ENCODE measurements at regions not wholly inside any gene's neighbourhood (a gene's known extent, or its start where the extent isn't known, plus 50 kb on each side); places are given as distances from the start of the nearest gene placed in this dataset.
"Not testable (repeated sequence)": the region's sequence is repeated elsewhere in the genome, so short reads cannot be mapped to it uniquely, and the experiment has no call there.

DNA sequence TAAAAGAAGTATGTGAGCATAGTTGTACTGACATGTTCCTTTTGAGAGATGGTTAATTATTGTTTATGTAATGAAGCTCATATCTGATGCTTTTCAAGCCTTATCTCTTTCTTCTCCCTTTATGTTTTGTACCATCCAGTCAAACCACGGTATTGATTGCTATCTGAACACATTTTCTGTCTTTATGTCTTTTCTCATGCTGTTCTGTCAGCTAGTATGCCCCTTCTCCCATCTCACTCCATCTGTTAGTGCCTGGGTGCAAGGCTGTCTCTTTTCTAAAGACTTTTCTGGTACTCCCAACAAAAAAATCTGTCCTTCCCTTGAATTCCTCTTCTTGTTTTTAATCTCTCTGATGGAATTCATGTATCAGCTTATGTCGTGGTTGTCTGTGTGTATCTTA lies 883.8 kb upstream of the IGFBP7 start:
- DNase-seq: no peak

DNA sequence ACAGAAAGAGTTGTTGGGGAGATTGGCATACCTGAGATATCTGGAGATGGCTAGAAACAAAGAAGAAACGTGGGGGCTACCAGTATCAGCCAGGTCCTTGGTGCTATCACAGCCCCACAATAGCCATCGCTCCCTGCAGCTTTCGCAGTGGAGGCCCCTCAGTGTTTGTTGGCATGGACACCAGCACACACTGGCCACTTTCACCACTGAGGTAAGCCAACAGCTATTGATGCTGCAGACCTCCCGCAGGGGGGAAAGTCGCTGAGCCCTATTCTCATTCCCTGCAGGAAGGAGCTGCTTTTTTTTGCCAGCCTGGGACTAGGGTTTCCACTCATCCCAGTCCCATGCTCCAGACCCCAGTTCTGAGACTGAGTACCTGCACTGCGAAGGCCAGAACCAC lies 879.2 kb upstream of the IGFBP7 start:
- DNase-seq: no peak

DNA sequence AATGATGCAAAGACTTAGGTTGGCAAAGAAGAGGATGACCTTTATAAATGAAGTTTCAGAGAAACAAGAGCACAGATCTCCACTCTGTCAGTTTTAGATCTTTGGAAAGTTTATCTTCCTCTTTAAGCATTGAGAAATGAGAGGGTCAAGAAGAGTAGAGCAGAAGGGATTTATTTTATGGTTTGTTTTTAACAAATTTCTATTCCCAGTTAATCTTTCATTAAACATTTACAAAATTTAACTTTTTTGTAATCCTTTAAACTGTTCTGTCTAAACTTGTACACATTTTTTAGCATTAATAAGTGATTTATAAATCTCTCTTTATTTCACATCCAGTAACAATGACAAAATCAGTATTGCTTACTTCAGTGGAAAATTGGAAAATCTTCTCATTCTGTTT lies 875.0 kb upstream of the IGFBP7 start:
- no peak for DNase-seq

DNA sequence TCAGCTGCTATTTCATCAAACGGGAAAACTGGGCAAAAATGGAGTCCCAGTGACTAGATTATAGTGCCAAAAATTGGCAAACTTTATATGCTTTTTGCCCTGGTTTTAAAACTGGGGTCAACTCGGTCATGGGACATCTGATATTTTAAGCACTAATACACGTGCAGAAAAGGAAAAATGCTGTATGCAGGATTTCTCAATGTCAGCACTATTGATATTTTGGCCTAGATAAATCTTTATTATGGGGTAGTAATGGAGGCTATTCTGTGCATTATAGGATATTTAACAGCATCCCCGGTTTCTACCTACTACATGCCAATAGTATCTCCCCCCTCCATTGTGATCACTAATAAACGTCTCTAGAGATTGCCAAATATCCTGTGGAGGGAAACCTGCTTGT lies 870.9 kb upstream of the IGFBP7 start:
- no peak for DNase-seq

DNA sequence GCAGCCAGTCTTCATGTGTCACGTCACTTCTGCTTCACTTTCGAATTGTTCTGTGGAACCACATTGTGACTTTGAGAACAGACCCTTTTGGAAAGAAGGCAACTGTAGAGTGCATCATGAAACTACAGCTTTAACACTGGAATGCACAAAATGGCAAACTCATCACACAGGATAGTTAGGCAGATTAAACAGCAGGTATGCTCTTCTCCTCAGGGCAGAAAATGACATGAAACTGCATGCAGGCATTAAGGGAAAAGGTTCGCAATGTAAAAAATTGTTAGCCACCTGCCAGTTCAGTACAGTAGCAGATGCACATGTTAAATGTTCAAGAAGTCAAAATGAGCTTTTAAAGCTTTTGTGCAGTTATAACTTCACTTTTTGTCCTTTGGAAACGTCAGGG lies 864.6 kb upstream of the IGFBP7 start:
- no peak for DNase-seq

- no peak for DNase-seq
Measured at GRCh38 chr4:57973819-57974218, 863.6 kb upstream of the IGFBP7 start.

DNA sequence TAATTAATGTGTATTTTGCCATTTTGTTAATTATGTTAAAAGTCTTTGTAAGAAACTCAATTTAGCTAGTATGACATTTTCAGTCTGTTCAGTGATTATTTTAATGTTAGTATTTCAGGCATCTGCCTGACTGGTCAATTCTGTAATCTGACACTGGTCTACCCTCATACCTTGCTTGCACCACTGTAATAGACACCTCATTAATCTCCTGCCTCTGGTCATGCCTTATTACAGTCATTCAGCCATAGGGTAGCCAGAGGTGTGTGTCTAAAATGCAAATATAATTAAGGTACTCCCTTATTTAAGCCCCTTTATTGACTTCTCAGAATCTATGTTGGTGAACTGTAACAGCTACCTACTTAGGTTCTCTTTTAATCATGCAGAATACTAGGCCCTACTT lies 861.1 kb upstream of the IGFBP7 start:
- DNase-seq: no peak

DNA sequence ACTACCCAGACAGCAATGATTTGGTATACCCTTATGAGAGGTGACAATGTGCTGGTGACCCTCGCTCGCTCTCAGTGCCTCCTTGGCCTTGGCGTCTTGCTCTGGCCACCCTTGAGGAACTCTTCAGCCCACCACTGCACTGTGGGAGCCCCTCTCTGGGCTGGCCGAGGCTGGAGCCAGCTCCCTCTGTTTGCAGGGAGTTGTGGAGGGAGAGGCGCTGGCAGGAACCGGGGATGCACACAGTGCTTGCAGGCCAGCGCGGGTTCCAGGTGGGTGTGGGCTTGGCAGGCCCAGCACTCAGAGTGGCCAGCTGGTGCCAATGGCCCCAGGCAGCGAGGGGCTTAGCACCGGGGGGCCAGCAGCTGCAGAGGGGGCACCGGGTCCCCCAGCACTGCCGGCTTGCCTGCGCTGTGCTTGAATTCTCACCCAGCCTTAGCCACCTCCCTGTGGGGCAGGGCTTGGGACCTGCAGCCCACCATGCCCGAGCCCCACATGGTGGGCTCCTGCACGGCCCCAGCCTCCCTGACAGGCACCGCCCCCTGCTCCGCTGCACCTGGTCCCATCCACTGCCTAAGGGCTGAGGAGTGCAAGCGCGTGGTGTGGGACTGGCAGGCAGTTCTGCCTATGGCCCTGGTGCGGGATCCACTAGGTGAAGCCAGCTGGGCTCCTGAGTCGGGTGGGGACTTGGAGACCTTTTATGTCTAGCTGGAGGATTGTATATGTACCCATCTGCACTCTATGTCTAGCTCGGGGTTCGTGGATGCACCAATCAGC lies 857.0 kb upstream of the IGFBP7 start:
- DNase-seq: no peak

- DNase-seq: not testable (repeated sequence)
Measured at GRCh38 chr4:57965431-57965830, 855.2 kb upstream of the IGFBP7 start.

DNA sequence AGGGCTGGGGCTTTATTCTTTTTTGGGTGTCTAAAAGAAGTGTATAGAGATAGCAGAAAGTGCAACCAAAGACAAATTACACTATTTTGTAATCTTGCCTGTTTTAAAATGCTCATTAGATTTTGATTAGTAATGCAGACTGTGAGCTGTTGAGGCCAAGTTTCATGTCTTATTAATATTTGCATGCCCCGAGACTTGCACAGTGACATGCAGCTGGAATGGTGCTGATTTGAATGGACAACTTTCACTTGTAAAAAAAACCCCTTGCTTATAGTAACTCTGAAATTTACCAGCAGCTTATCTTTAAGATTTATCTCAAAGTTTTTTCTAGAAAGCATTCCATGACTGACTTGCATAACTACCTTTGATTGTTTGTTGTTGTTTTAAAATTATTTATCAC lies 835.1 kb upstream of the IGFBP7 start:
- no peak for DNase-seq

DNA sequence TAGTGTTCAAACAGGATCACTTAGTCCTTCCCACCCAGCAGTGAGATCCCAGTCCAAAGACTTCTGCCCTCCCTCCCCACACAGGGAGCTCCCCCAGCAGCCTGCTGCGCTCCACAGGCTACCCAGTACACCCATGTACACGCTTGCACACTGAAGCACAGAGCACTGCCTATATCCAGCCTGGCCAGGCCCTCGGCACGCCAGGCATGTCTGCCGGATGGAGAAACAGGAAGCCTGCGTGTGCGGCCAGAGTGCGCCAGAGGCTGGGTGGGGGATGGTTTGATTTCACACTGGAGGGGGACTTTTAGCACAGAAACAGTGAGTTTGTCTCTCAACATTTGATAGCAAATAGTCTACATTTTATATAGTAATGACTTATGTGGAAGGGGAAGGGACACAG lies 833.5 kb upstream of the IGFBP7 start:
- peak; percentile 35 for DNase-seq

- DNase-seq: not testable (repeated sequence)
Measured at GRCh38 chr4:57937326-57937725, 827.1 kb upstream of the IGFBP7 start.

DNA sequence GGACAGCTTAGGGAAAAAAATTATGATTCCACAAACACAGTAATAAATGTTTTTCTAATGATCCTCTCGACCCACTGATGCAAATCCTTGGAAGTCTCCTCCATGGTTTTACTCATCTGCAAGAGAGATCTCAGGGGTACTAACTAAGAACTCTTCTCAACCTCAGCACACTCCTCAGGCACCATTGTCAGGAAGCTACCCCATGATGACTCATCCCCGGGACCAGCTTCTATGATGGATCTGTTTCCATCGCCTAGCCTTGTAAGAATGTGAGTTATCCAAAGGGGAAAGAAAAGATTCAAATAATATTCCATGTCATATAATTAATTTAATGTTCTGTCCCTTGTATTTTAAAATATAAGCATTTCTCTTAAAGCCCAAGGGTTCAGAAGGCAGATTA lies 816.1 kb upstream of the IGFBP7 start:
- DNase-seq: no peak

DNA sequence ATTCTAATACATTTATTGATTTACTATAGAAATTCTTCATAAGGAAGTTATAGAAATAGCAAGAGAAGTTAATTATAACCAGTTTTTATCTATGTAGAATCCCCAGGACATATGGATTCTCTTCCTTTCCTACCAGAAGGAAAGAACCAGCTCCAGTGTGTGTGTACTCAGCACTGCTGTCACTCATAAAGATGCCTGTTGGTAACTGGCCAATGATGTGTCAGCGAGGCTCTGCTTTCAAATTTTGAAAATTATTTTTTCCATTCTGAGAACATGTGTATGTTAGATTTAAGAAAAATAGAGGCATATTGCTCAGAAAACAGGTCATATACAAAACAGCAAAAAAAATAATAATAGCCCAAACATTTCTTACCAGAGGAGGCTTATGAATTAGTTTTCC lies 814.8 kb upstream of the IGFBP7 start:
- DNase-seq: no peak

- no peak for DNase-seq
Measured at GRCh38 chr4:57916479-57916878, 806.3 kb upstream of the IGFBP7 start.

- no peak for DNase-seq
Measured at GRCh38 chr4:57911203-57911602, 801.0 kb upstream of the IGFBP7 start.

GRCh38 chr4:57910151-57910550 lies 800.0 kb upstream of the IGFBP7 start:
- DNase-seq: no peak

DNA sequence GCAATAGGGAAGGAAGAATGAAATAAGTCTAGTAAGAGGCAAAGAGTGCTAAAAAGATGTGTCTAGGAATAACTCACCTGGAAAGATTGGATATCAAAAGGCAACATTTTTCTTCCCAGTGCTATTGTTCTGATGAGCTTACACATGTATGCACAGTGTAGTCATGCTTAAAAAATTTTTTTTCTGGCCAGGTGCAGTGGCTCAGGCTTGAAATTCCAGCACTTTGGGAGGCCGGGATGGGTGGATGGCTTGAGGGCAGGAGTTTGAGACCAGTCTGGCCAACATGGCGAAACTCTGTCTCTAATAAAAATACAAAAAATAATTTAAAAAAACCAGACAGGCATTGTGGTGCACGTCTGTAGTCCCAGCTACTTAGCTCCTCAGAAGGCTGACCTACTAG lies 795.8 kb upstream of the IGFBP7 start:
- no peak for DNase-seq

DNA sequence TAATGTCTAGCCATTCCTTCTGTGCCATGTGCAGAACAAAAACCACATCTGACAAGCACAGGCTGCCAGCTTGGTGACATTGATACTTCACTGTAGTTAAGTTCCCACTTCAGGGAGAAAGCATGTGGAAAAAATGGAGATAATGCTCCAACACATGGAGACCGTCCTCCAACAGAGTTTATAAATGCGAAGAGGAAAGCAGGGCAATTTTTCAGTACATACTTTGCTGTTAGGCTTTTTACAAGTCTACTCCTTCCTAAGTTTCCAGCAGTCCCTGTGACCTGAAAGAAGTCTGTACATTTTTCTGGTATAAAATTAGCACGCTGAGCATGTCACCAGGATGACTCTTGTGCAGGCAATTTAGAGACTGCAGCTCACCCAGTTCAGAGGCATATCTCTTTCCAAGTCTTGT lies 766.9 kb upstream of the IGFBP7 start:
- DNase-seq: no peak

GRCh38 chr4:57875829-57876392 lies 765.7 kb upstream of the IGFBP7 start:
- DNase-seq: no peak

GRCh38 chr4:57866468-57867171 lies 756.4 kb upstream of the IGFBP7 start:
- DNase-seq: no peak

- no peak for DNase-seq
Measured at GRCh38 chr4:57865264-57865663, 755.1 kb upstream of the IGFBP7 start.

GRCh38 chr4:57854748-57855147 lies 744.6 kb upstream of the IGFBP7 start:
- DNase-seq: no peak

- no peak for DNase-seq
Measured at GRCh38 chr4:57850141-57850540, 740.0 kb upstream of the IGFBP7 start.
